Body of pancreas (tissue), 4 donors: ENCODE measurements at regions not wholly inside any gene's neighbourhood (a gene's known extent, or its start where the extent isn't known, plus 50 kb on each side); places are given as distances from the start of the nearest gene placed in this dataset. TPM values are rescaled to one million over a fixed set of nuclear protein-coding genes. Genes with fewer than 3 reads are reported as not detected.

Experiments
- ATAC-seq: fragments of 150-250 bp; one replicate; pipeline ENCODE4 v1.9.1; 2016
- DNase-seq, 4 donors: peaks; one replicate each; pipeline ENCODE4 v3.0.0-alpha.2; 2019
- H3K27ac ChIP-seq, 4 donors: fragments of 200-600 bp; sonication (generic); 1 replicate in 3 of 4; 2 replicates in 1 of 4; pipeline versions ENCODE4 v1.5.1 to v1.6.1; 2016 to 2019; ENCODE audit warnings: mild to moderate bottlenecking in 1 of 4, mixed read lengths in 1 of 4, moderate library complexity in 1 of 4
- H3K27me3 ChIP-seq, 2 donors: fragments of 200-600 bp; sonication (generic); one replicate each; pipeline ENCODE4 v1.6.0; 2016; ENCODE audit warnings: mild to moderate bottlenecking in 1 of 2
- H3K36me3 ChIP-seq, 2 donors: fragments of 200-600 bp; sonication (generic); replicated peaks in 1 of 2; 2 replicates each; pipeline ENCODE4 v1.5.1; 2016; ENCODE audit warnings: low read depth in 2 of 2; ENCODE audit not compliant: insufficient read depth in 1 of 2
- H3K4me1 ChIP-seq: fragments of 200-600 bp; sonication (generic); one replicate; pipeline ENCODE4 v1.6.0; 2016
- H3K4me3 ChIP-seq, 2 donors: fragments of 200-600 bp; sonication (generic); 1 replicate in 1 of 2; 2 replicates in 1 of 2; pipeline ENCODE4 v1.5.1; 2016 to 2019
- H3K9me3 ChIP-seq, 3 donors: fragments of 200-600 bp; sonication (generic); 1 replicate in 2 of 3; 2 replicates in 1 of 3; pipeline ENCODE4 v1.5.1; 2016
- CTCF ChIP-seq, 7 experiments: fragments of 450-650 bp in 4 of 7; fragments of 200-600 bp in 3 of 7; sonication (generic) in 3 of 7; IDR thresholded peaks; one replicate each; pipeline ENCODE4 v1.5.1; 2016 to 2019; ENCODE audit warnings: antibody characterized with exemption in 7 of 7
- POLR2A ChIP-seq, 3 donors: fragments of 450-650 bp; IDR thresholded peaks; one replicate each; pipeline ENCODE4 v1.6.1; 2016; ENCODE audit warnings: antibody characterized with exemption in 3 of 3, mild to moderate bottlenecking in 2 of 3
- WGBS, 2 donors: methylation state at CpG; one replicate each; pipeline ENCODE4 v1.1.5; 2017; 5-methylcytosine and 5-hydroxymethylcytosine counted together
- intact Hi-C: fragments of 100-400 bp; cut with DNase I; formaldehyde crosslinking; loops from one replicate; pipeline ENCODE4 v1.15.1; 2023
- microRNA counts, 2 donors: library from miRNA; unstranded; fragments of <30 nt; microRNA quantifications; one replicate each; lab custom pipeline; 2017
- microRNA-seq, 2 donors: library from miRNA; unstranded; fragments of <30 nt; microRNA quantifications; one replicate each; pipeline ENCODE4, GENCODE V29; 2016; ENCODE audit warnings: borderline number of aligned reads in 2 of 2, borderline replicate concordance in 2 of 2
- small RNA-seq: library from RNA; depleted of rRNA; stranded (forward); fragments of <200 nt; gene quantifications from one replicate; pipeline ENCODE3, GENCODE V24; 2016

DNA sequence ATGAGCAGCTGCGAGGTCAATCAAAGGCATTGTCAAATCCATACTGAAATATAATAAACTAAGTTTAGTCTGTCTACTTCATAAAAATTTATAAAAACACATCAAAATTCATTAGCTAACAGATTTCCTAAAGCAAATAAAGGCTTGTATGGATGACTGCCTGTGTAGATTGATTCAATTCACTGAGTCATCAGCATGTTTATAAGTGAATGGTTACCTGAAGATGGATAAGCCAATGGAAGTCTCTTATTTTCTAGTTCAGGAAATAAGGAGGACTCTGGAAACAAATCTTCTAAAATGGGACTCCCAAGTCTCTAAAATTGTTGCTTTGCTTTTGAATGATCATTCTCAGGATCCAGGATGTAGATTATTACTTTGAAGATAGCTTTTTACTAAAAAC is 57.0 kb upstream of the HNRNPA3 start:
- TF ChIP-seq CTCF (IDR thresholded peaks at IDR 0.05), result no peak
- TF ChIP-seq POLR2A (IDR thresholded peaks at IDR 0.05), result no peak
- Histone ChIP-seq H3K4me1 (no peaks in the 10 kb centered on the region), H3K27me3 (no peaks in the 10 kb centered on the region), H3K36me3 (no peaks in the 10 kb centered on the region), H3K27ac (no peak overlapping the region), H3K9me3 (no peaks in the 10 kb centered on the region), H3K4me3 (no peak overlapping the region)
- WGBS, 2 donors, result 92 to 96% methylated on average over 1 of the region's 1 CpG
- intact Hi-C loops, result no loop called here
- ATAC-seq, result no peak
- DNase-seq, result no peak

GRCh38 chr2:177161741-177162460 is 50.7 kb upstream of the HNRNPA3 start:
- 34 to 36% methylated on average over 11 to 12 of the region's 12 CpGs for WGBS, 2 donors
- Histone ChIP-seq H3K27me3 (no peaks in the 10 kb centered on the region), H3K27ac (peak overlapping the region in 1 of 4 donors; percentile 8), H3K4me3 (no peak overlapping the region), H3K4me1 (peaks cover 18% of the 10 kb centered on the region), H3K9me3 (no peaks in the 10 kb centered on the region), H3K36me3 (no peaks in the 10 kb centered on the region)
- TF ChIP-seq POLR2A (IDR thresholded peaks at IDR 0.05) (no peak), CTCF (IDR thresholded peaks at IDR 0.05) (peak in 6 of 7 experiments; percentile 42 to 56 (median 50))
- DNase-seq (peak in 2 of 4 donors; percentile 27 to 40), ATAC-seq (no peak)
- intact Hi-C loops, result no loop called here

MicroRNA genes in the stretch of these regions (microRNA counts, 767-probe panel; counts per million panel counts)
- 0 to 736 counts per million in 2 donors for microRNA hsa-miR-1246 (lab: Ali Mortazavi, UCI)

Small RNAs in the stretch of these regions (microRNA-seq; reads per million reads assigned to microRNA genes)
- 0 reads per million in 2 donors for gene MIR1246

Small RNAs in the stretch of these regions (small RNA-seq; reads per million reads assigned to genes)
- not detected for gene RNA5SP112
- gene RNU6-187P, result not detected
- gene RNU6ATAC14P, result not detected
